HCT116 (cell line): ENCODE measurements at regions not wholly inside any gene's neighbourhood (a gene's known extent, or its start where the extent isn't known, plus 50 kb on each side); places are given as distances from the start of the nearest gene placed in this dataset.

Experiments used
- ATAC-seq: fragments of 200-7000 bp; cut with Tn5 transposase; 2 replicates; pipeline ENCODE4 v1.9.1; 2020; ENCODE audit warnings: mild to moderate bottlenecking, moderate library complexity
- BruUV-seq: library from RNA; stranded (reverse); fragments of 400-500 nt; replicated peaks from 2 replicates; lab custom pipeline; 2021; lab: Mats Ljungman, UMichigan
- CTCF ChIA-PET: fragments of 300-600 bp; sonication (Branson Sonifier 250); formaldehyde crosslinking; loops from one replicate; lab custom pipeline; 2021; ENCODE audit warnings: antibody characterized with exemption; lab: Charles Lee
- POLR2A ChIA-PET: fragments of 300-600, 350-600 bp; sonication (Branson Sonifier 250); formaldehyde crosslinking; loops from one replicate; lab custom pipeline; 2021; ENCODE audit warnings: antibody characterized with exemption; lab: Charles Lee
- RAD21 ChIA-PET, 2 experiments: fragments of 300-600 bp; sonication (Branson Sonifier 250); formaldehyde crosslinking; loops; one replicate each; lab custom pipeline; 2023; ENCODE audit warnings: low total read pairs in 2 of 2; ENCODE audit not compliant: uncharacterized antibody in 2 of 2, unreplicated experiment in 2 of 2, low non-redundant PET in 1 of 2; lab: Charles Lee
- DNase-seq: peaks from one replicate; pipeline ENCODE4 v3.0.0-alpha.2; 2010; ENCODE audit warnings: low read depth, low spot score
- H2AFZ ChIP-seq: fragments of 200-600 bp; shearing (Covaris generic), sonication (generic); 2 replicates; pipeline ENCODE4 v1.6.1; 2017; ENCODE audit warnings: low read depth, mixed run types, mixed read lengths, antibody characterized with exemption, low read length; ENCODE audit not compliant: poor library complexity, severe bottlenecking
- H3K27ac ChIP-seq: 2 replicates; pipeline ENCODE4 v1.5.1; 2012; ENCODE audit warnings: low read depth, low read length
- H3K27me3 ChIP-seq: fragments of 200-600 bp; sonication (generic); 2 replicates; pipeline ENCODE4 v1.6.1; 2016; ENCODE audit warnings: mixed run types, low read length, mixed read lengths; ENCODE audit not compliant: insufficient read depth
- H3K36me3 ChIP-seq, 2 experiments: fragments of 200-500 bp in 1 of 2; fragments of 200-600 bp in 1 of 2; sonication (Bioruptor generic) in 1 of 2; sonication (generic) in 1 of 2; 2 replicates each; pipeline versions ENCODE4 v1.5.1 to v1.6.1; 2014 to 2016; ENCODE audit warnings: low read length in 2 of 2, inconsistent platforms in 1 of 2, mixed read lengths in 1 of 2, mixed run types in 1 of 2; ENCODE audit not compliant: insufficient read depth in 2 of 2, control insufficient read depth in 1 of 2
- H3K4me1 ChIP-seq, 2 experiments: fragments of 200-600 bp in 1 of 2; sonication (generic) in 1 of 2; 2 replicates each; pipeline versions ENCODE4 v1.5.1 to v1.6.1; 2012 to 2017; ENCODE audit warnings: low read length in 2 of 2, inconsistent platforms in 1 of 2, mild to moderate bottlenecking in 1 of 2, mixed read lengths in 1 of 2, mixed run types in 1 of 2, moderate library complexity in 1 of 2; ENCODE audit not compliant: insufficient read depth in 2 of 2, control insufficient read depth in 1 of 2
- H3K4me2 ChIP-seq: fragments of 200-600 bp; sonication (generic); 2 replicates; pipeline ENCODE4 v1.6.1; 2017; ENCODE audit warnings: mixed run types, low read length, mixed read lengths
- H3K4me3 ChIP-seq, 2 experiments: fragments of 200-600 bp in 1 of 2; sonication (generic) in 1 of 2; replicated peaks in 1 of 2; 2 replicates each; pipeline ENCODE4 v1.5.1; 2011 to 2016; ENCODE audit warnings: low read length in 2 of 2, control low read depth in 1 of 2, low read depth in 1 of 2, mild to moderate bottlenecking in 1 of 2, mixed read lengths in 1 of 2, mixed run types in 1 of 2
- H3K79me2 ChIP-seq: fragments of 200-600 bp; sonication (generic); 2 replicates; pipeline ENCODE4 v1.6.1; 2017; ENCODE audit warnings: mild to moderate bottlenecking, mixed run types, low read length, moderate library complexity, mixed read lengths; ENCODE audit not compliant: insufficient read depth
- H3K9ac ChIP-seq: fragments of 200-600 bp; sonication (generic); 2 replicates; pipeline ENCODE4 v1.6.1; 2016; ENCODE audit warnings: low read length, mixed read lengths
- H3K9me2 ChIP-seq: fragments of 200-600 bp; sonication (generic), shearing (Covaris generic); 2 replicates; pipeline ENCODE4 v1.6.1; 2017; ENCODE audit warnings: mixed run types, mild to moderate bottlenecking, moderate library complexity; ENCODE audit not compliant: insufficient read depth
- H3K9me3 ChIP-seq, 2 experiments: fragments of 200-500 bp in 1 of 2; fragments of 200-600 bp in 1 of 2; sonication (Bioruptor generic) in 1 of 2; sonication (generic) in 1 of 2; 2 replicates each; pipeline ENCODE4 v1.6.1; 2014 to 2017; ENCODE audit warnings: low read length in 2 of 2, mixed read lengths in 2 of 2, inconsistent platforms in 1 of 2, low read depth in 1 of 2, mild to moderate bottlenecking in 1 of 2, mixed run types in 1 of 2, moderate library complexity in 1 of 2; ENCODE audit not compliant: control insufficient read depth in 1 of 2, insufficient read depth in 1 of 2
- H4K20me1 ChIP-seq: fragments of 200-600 bp; sonication (generic), shearing (Covaris generic); 2 replicates; pipeline ENCODE4 v1.6.1; 2017; ENCODE audit warnings: mixed run types, mild to moderate bottlenecking, moderate library complexity; ENCODE audit not compliant: insufficient read depth
- CEBPB ChIP-seq: IDR thresholded peaks from 2 replicates; pipeline ENCODE4 v1.6.1; 2012; ENCODE audit warnings: low read depth
- EGR1 ChIP-seq: IDR thresholded peaks from 2 replicates; pipeline ENCODE4 v1.6.1; 2012; ENCODE audit warnings: low read depth
- EZH2 ChIP-seq: fragments of 200-600 bp; sonication (generic); IDR thresholded peaks from 2 replicates; pipeline ENCODE4 v1.6.1; 2017; ENCODE audit warnings: antibody characterized with exemption, mixed run types
- FOSL1 ChIP-seq: IDR thresholded peaks from 2 replicates; pipeline ENCODE4 v1.6.1; 2012; ENCODE audit warnings: low read depth
- POLR2A ChIP-seq: IDR thresholded peaks from 2 replicates; pipeline ENCODE4 v1.7.0; 2011; ENCODE audit warnings: borderline replicate concordance; ENCODE audit not compliant: insufficient read depth, insufficient read length; ENCODE audit errors: extremely low read depth
- SRF ChIP-seq: IDR thresholded peaks from 2 replicates; pipeline ENCODE4 v1.6.1; 2012; ENCODE audit warnings: low read depth
- ZBTB33 ChIP-seq: IDR thresholded peaks from 2 replicates; pipeline ENCODE4 v1.6.1; 2011; ENCODE audit warnings: mild to moderate bottlenecking, low read length, moderate library complexity; ENCODE audit not compliant: insufficient replicate concordance; ENCODE audit errors: extremely low read depth
- intact Hi-C: fragments of 100-400 bp; cut with micrococcal nuclease; formaldehyde crosslinking; loops from 2 replicates; pipeline ENCODE4 v1.10.0; 2022
- TF ChIP-seq, protein P1 (sequence below): IDR thresholded peaks from 2 replicates; pipeline ENCODE4 v1.6.1; 2012

- Histone ChIP-seq H3K4me2 (no peak overlapping the region), H3K36me3 (no peaks in the 10 kb centered on the region), H3K9me2 (no peaks in the 10 kb centered on the region), H3K27me3 (no peaks in the 10 kb centered on the region), H3K4me1 (no peaks in the 10 kb centered on the region), H3K79me2 (no peaks in the 10 kb centered on the region), H3K4me3 (no peak overlapping the region), H2AFZ (no peak overlapping the region), H3K9me3 (peaks cover 3 to 14% of the 10 kb centered on the region in 2 experiments; a peak in 2 of 4 replicates), H3K9ac (no peak overlapping the region)
- CTCF ChIA-PET: no interaction called here
- no peak for ATAC-seq
- no TSS peak for BruUV-seq
- TF ChIP-seq FOSL1: no peak
- TF ChIP-seq, all 23 proteins: peak for 0
- no peak for DNase-seq
- ChIA-PET RAD21 (no interaction called here), POLR2A (no interaction called here)
- Histone ChIP-seq H3K27ac (no peak overlapping the region), H4K20me1 (no peaks in the 10 kb centered on the region)
- intact Hi-C loops: no loop called here
These were observed 651.0 kb upstream of the ARPP21 start for GRCh38 chr3:34988296-34988695.

GRCh38 chr3:34995796-34996430 lies 643.4 kb upstream of the ARPP21 start:
- H3K4me3 ChIP-seq: no peak overlapping the region
- H3K27me3 ChIP-seq: no peaks in the 10 kb centered on the region
- no peaks in the 10 kb centered on the region for H3K79me2 ChIP-seq
- H2AFZ ChIP-seq: no peak overlapping the region
- no peak overlapping the region for H3K9ac ChIP-seq
- no peaks in the 10 kb centered on the region for H3K36me3 ChIP-seq
- DNase-seq: no peak
- no peaks in the 10 kb centered on the region for H3K9me2 ChIP-seq
- no peak overlapping the region for H3K27ac ChIP-seq
- no peak for TF ChIP-seq CEBPB
- no peak for TF ChIP-seq EZH2
- TF ChIP-seq SRF: no peak
- no peak for TF ChIP-seq POLR2A
- TF ChIP-seq ZBTB33: no peak
- no peak for TF ChIP-seq EGR1
- TF ChIP-seq, protein P1, sequence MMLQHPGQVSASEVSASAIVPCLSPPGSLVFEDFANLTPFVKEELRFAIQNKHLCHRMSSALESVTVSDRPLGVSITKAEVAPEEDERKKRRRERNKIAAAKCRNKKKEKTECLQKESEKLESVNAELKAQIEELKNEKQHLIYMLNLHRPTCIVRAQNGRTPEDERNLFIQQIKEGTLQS: no peak
- H4K20me1 ChIP-seq: no peaks in the 10 kb centered on the region
- CTCF ChIA-PET: no interaction called here
- no peak for ATAC-seq
- no peak overlapping the region for H3K4me2 ChIP-seq
- intact Hi-C loops: no loop called here
- RAD21 ChIA-PET: no interaction called here
- H3K4me1 ChIP-seq: no peaks in the 10 kb centered on the region
- POLR2A ChIA-PET: no interaction called here
- H3K9me3 ChIP-seq: peaks cover 0 to 22% of the 10 kb centered on the region in 2 experiments; a peak in 2 of 4 replicates
- BruUV-seq: no TSS peak
